SH-SY5Y (cell line): ENCODE measurements at regions not wholly inside any gene's neighbourhood (a gene's known extent, or its start where the extent isn't known, plus 50 kb on each side); places are given as distances from the start of the nearest gene placed in this dataset.

Source experiments
- GATA2 ChIP-seq: IDR thresholded peaks from 2 replicates; pipeline ENCODE4 v1.6.1; 2011; ENCODE audit warnings: mild to moderate bottlenecking, low read depth, low read length
- GATA3 ChIP-seq: IDR thresholded peaks from 2 replicates; pipeline ENCODE4 v1.6.1; 2011; ENCODE audit warnings: low read depth, mild to moderate bottlenecking, low read length, moderate library complexity

DNA sequence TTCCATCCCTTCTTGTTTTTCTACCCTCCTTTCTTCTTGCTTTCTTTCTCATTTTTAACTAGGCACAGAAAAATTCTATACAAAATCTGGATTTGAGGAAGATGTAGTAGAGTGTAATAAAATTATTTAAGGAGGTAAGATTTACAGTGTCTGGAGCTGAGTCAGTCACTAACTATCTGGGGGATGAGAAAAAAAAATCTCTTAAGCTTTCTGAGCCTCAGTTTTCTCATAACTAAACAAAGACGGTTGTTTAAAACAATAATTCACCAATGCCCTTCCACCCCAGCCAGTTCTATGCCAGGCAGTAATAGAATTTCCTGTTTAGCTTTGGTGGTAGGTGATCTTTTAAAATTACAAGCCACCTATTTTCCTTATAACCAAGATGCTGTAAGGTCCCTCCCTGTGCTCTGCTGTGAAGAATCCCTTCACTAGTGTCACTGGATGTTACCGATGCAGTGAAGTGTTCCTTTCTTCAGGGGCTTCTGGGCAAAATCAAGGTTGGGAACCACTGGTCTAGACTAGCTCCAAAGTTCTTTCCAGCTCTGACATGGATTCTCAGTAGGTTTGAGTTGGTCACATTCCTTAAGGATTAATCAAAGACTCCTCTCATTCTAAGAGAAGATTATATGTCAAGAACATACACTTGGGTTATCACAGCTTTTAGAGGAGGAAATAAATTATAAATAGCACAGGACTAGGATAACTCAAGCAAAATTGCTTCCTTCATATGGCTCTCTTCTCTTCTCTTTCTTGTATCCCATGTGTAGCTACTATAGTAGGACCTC is 289.0 kb downstream of the CDH2 start:
- no peak for TF ChIP-seq GATA3
- TF ChIP-seq GATA2, result no peak
